GM23338 (cell line): ENCODE measurements at regions not wholly inside any gene's neighbourhood (a gene's known extent, or its start where the extent isn't known, plus 50 kb on each side); places are given as distances from the start of the nearest gene placed in this dataset.

Source experiments
- CTCF ChIP-seq, 2 experiments: fragments of 200-600 bp in 1 of 2; sonication (generic) in 1 of 2; conservative IDR thresholded peaks; 2 replicates each; pipeline versions ENCODE4 v1.5.1 to v1.6.1; 2016 to 2017; ENCODE audit warnings: antibody characterized with exemption in 2 of 2, low read depth in 2 of 2, mild to moderate bottlenecking in 2 of 2, moderate library complexity in 1 of 2
- EZH2 ChIP-seq: fragments of 200-600 bp; sonication (generic); IDR thresholded peaks from one replicate; pipeline ENCODE4 v1.8.0; 2017; ENCODE audit warnings: antibody characterized with exemption, mild to moderate bottlenecking, low read depth; ENCODE audit not compliant: unreplicated experiment
- EZH2phosphoT487 ChIP-seq: fragments of 200-600 bp; sonication (generic); IDR thresholded peaks from one replicate; pipeline ENCODE4 v1.8.1; 2018; ENCODE audit warnings: antibody characterized with exemption; ENCODE audit not compliant: unreplicated experiment
- JUNB ChIP-seq: IDR thresholded peaks from one replicate; pipeline ENCODE4 v1.6.1; 2016; ENCODE audit warnings: antibody characterized with exemption; ENCODE audit not compliant: unreplicated experiment
- NANOG ChIP-seq: IDR thresholded peaks from 2 replicates; pipeline ENCODE4 v1.6.1; 2016; ENCODE audit warnings: antibody characterized with exemption, borderline replicate concordance
- POLR2AphosphoS5 ChIP-seq: IDR thresholded peaks from 2 replicates; pipeline ENCODE4 v1.6.1; 2016; ENCODE audit warnings: antibody characterized with exemption, low read depth
- STAT1 ChIP-seq: IDR thresholded peaks from one replicate; pipeline ENCODE4 v1.6.1; 2016; ENCODE audit warnings: antibody characterized with exemption; ENCODE audit not compliant: unreplicated experiment
- ZNF114 ChIP-seq: fragments of 250-450 bp; sonication (Bioruptor Pico); IDR thresholded peaks from 2 replicates; pipeline ENCODE4 v1.5.0; 2020; ENCODE audit warnings: mild to moderate bottlenecking, moderate library complexity
- TF ChIP-seq, protein P1 (sequence below): IDR thresholded peaks from one replicate; pipeline ENCODE4 v1.6.1; 2018; ENCODE audit warnings: antibody characterized with exemption; ENCODE audit not compliant: unreplicated experiment

DNA sequence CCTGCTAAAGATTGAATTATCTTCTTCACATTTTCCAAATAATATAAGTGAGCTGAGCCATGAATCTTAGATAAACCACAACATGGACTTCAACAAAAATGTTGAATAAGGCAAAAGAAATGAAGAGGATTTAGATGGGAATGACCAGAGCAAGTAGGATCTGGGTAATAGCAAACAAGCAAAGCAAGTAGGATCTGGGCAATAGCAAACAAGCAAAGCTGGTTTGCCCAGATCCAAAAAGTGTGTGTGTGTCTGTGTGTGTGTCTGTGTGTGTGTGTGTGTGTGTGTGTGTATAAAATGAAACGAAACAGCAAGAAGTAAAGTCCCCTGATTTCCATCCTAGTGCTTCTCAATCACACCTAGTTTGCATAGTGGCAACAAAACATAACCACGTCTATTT is 549.1 kb downstream of the RERGL start:
- TF ChIP-seq STAT1 = no peak
- TF ChIP-seq, protein P1, sequence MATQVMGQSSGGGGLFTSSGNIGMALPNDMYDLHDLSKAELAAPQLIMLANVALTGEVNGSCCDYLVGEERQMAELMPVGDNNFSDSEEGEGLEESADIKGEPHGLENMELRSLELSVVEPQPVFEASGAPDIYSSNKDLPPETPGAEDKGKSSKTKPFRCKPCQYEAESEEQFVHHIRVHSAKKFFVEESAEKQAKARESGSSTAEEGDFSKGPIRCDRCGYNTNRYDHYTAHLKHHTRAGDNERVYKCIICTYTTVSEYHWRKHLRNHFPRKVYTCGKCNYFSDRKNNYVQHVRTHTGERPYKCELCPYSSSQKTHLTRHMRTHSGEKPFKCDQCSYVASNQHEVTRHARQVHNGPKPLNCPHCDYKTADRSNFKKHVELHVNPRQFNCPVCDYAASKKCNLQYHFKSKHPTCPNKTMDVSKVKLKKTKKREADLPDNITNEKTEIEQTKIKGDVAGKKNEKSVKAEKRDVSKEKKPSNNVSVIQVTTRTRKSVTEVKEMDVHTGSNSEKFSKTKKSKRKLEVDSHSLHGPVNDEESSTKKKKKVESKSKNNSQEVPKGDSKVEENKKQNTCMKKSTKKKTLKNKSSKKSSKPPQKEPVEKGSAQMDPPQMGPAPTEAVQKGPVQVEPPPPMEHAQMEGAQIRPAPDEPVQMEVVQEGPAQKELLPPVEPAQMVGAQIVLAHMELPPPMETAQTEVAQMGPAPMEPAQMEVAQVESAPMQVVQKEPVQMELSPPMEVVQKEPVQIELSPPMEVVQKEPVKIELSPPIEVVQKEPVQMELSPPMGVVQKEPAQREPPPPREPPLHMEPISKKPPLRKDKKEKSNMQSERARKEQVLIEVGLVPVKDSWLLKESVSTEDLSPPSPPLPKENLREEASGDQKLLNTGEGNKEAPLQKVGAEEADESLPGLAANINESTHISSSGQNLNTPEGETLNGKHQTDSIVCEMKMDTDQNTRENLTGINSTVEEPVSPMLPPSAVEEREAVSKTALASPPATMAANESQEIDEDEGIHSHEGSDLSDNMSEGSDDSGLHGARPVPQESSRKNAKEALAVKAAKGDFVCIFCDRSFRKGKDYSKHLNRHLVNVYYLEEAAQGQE = no peak
- TF ChIP-seq CTCF (conservative IDR thresholded peaks at IDR 0.05; ENCODE audit: low read depth in 2 of 2) = no peak
- no peak for TF ChIP-seq NANOG
- TF ChIP-seq EZH2phosphoT487 = no peak
- no peak for TF ChIP-seq POLR2AphosphoS5
- TF ChIP-seq EZH2 = no peak
- TF ChIP-seq ZNF114 (CRISPR knock-in tag) = no peak
- TF ChIP-seq JUNB = no peak
